H1 (cell line): ENCODE measurements at regions not wholly inside any gene's neighbourhood (a gene's known extent, or its start where the extent isn't known, plus 50 kb on each side); places are given as distances from the start of the nearest gene placed in this dataset.

Experiments used
- CTCF ChIA-PET: fragments of 300-600 bp; sonication (Branson Sonifier 250); formaldehyde crosslinking; loops from one replicate; lab custom pipeline; 2021; ENCODE audit not compliant: partially characterized antibody; lab: Charles Lee
- POLR2A ChIA-PET: fragments of 300-600 bp; sonication (Branson Sonifier 250); formaldehyde crosslinking; loops from one replicate; lab custom pipeline; 2021; ENCODE audit warnings: inconsistent platforms; ENCODE audit not compliant: partially characterized antibody; lab: Charles Lee
- DNase-seq, 2 experiments: peaks; one replicate each; pipeline versions ENCODE4 v3.0.0 to v3.0.0-alpha.2; 2010 to 2022; ENCODE audit warnings: low spot score in 2 of 2, low read depth in 1 of 2, mixed read lengths in 1 of 2
- FAIRE-seq: peaks from 2 replicates; lab custom pipeline; 2011; peaks lifted over from hg19 to GRCh38; lab: Jason Lieb, UNC
- H2AFZ ChIP-seq: 2 replicates; pipeline ENCODE4 v1.8.1; 2012; ENCODE audit warnings: low read length, inconsistent platforms
- H2AK5ac ChIP-seq: 2 replicates; pipeline ENCODE4 v1.6.1; 2013; ENCODE audit warnings: low read depth, low read length
- H2BK120ac ChIP-seq: replicated peaks from 2 replicates; pipeline ENCODE3; 2013; ENCODE audit warnings: low read depth, low read length, inconsistent platforms
- H2BK12ac ChIP-seq: 2 replicates; pipeline ENCODE4 v1.6.1; 2013; ENCODE audit warnings: low read depth, low read length
- H2BK15ac ChIP-seq: 2 replicates; pipeline ENCODE4 v1.6.1; 2013; ENCODE audit warnings: low read length
- H2BK20ac ChIP-seq: 2 replicates; pipeline ENCODE4 v1.6.1; 2013; ENCODE audit warnings: low read length
- H2BK5ac ChIP-seq: 2 replicates; pipeline ENCODE4 v1.6.1; 2013; ENCODE audit warnings: low read depth, low read length
- H3K14ac ChIP-seq: 2 replicates; pipeline ENCODE4 v1.6.1; 2013; ENCODE audit warnings: inconsistent platforms; ENCODE audit not compliant: insufficient read length
- H3K18ac ChIP-seq: 2 replicates; pipeline ENCODE4 v1.6.1; 2013; ENCODE audit warnings: low read length; ENCODE audit errors: extremely low read depth
- H3K23ac ChIP-seq: 2 replicates; pipeline ENCODE4 v1.6.1; 2013; ENCODE audit warnings: inconsistent platforms; ENCODE audit not compliant: insufficient read length
- H3K23me2 ChIP-seq: 2 replicates; pipeline ENCODE4 v1.6.1; 2013; ENCODE audit warnings: low read depth, low read length
- H3K27ac ChIP-seq: 2 replicates; pipeline ENCODE4 v1.6.1; 2011; ENCODE audit warnings: low read depth, low read length, inconsistent platforms
- H3K27me3 ChIP-seq, 4 experiments: replicated peaks in 1 of 4; 1 replicate in 1 of 4; 2 replicates in 3 of 4; pipeline versions ENCODE4 v1.6.1 to v1.8.1; 2011 to 2013; ENCODE audit warnings: low read length in 3 of 4, mild to moderate bottlenecking in 3 of 4, inconsistent platforms in 2 of 4, mixed read lengths in 2 of 4, moderate library complexity in 1 of 4; ENCODE audit not compliant: control insufficient read depth in 3 of 4, insufficient read depth in 3 of 4; ENCODE audit errors: extremely low read depth in 1 of 4
- H3K36me3 ChIP-seq, 4 experiments: 2 replicates each; pipeline versions ENCODE4 v1.6.1 to v1.8.1; 2011 to 2013; ENCODE audit warnings: mild to moderate bottlenecking in 4 of 4, low read length in 3 of 4, moderate library complexity in 2 of 4, control low read depth in 1 of 4, inconsistent platforms in 1 of 4; ENCODE audit not compliant: insufficient read depth in 4 of 4, control insufficient read depth in 2 of 4
- H3K4ac ChIP-seq: replicated peaks from 2 replicates; pipeline ENCODE3; 2013; ENCODE audit warnings: low read length, low read depth, mixed read lengths, inconsistent platforms; ENCODE audit not compliant: insufficient read length
- H3K4me1 ChIP-seq, 4 experiments: replicated peaks in 1 of 4; 1 replicate in 1 of 4; 2 replicates in 3 of 4; pipeline versions ENCODE4 v1.6.1 to v1.8.1; 2011 to 2013; ENCODE audit warnings: low read length in 3 of 4, inconsistent platforms in 2 of 4, mixed read lengths in 1 of 4; ENCODE audit not compliant: insufficient read depth in 4 of 4, control insufficient read depth in 3 of 4
- H3K4me2 ChIP-seq, 2 experiments: 2 replicates each; pipeline versions ENCODE4 v1.6.1 to v1.8.1; 2011 to 2013; ENCODE audit warnings: low read depth in 2 of 2, low read length in 2 of 2, control low read depth in 1 of 2, inconsistent platforms in 1 of 2, mild to moderate bottlenecking in 1 of 2; ENCODE audit not compliant: insufficient read depth in 1 of 2
- H3K4me3 ChIP-seq, 4 experiments: fragments of 200-600, 300-600 bp in 1 of 4; sonication (generic), shearing (Covaris generic), sonication (Bioruptor Twin) in 1 of 4; 2 replicates each; pipeline versions ENCODE4 v1.5.1 to v1.8.1; 2011 to 2016; ENCODE audit warnings: low read length in 4 of 4, low read depth in 3 of 4, control low read depth in 2 of 4, inconsistent platforms in 2 of 4, mild to moderate bottlenecking in 2 of 4, mixed read lengths in 1 of 4, moderate library complexity in 1 of 4; ENCODE audit not compliant: insufficient read depth in 2 of 4; ENCODE audit errors: extremely low read depth in 1 of 4
- H3K56ac ChIP-seq: replicated peaks from 2 replicates; pipeline ENCODE3; 2013; ENCODE audit warnings: low read depth, mild to moderate bottlenecking, mixed read lengths, low read length, inconsistent platforms; ENCODE audit not compliant: insufficient read length
- H3K79me1 ChIP-seq: 2 replicates; pipeline ENCODE4 v1.6.1; 2013; ENCODE audit warnings: low read depth, low read length, control low read depth
- H3K79me2 ChIP-seq, 2 experiments: 2 replicates each; pipeline versions ENCODE4 v1.6.1 to v1.8.1; 2012 to 2013; ENCODE audit warnings: low read length in 2 of 2, mild to moderate bottlenecking in 2 of 2, inconsistent platforms in 1 of 2; ENCODE audit not compliant: insufficient read depth in 2 of 2, control insufficient read depth in 1 of 2
- H3K9ac ChIP-seq, 4 experiments: replicated peaks in 1 of 4; 1 replicate in 1 of 4; 2 replicates in 3 of 4; pipeline versions ENCODE4 v1.6.1 to v1.8.1; 2011 to 2013; ENCODE audit warnings: low read depth in 3 of 4, low read length in 3 of 4, control low read depth in 2 of 4, mild to moderate bottlenecking in 2 of 4, moderate library complexity in 2 of 4, inconsistent platforms in 1 of 4; ENCODE audit errors: extremely low read depth in 1 of 4
- H3K9me3 ChIP-seq, 2 experiments: 2 replicates each; pipeline versions ENCODE4 v1.6.1 to v1.8.1; 2012 to 2013; ENCODE audit warnings: mild to moderate bottlenecking in 2 of 2, moderate library complexity in 2 of 2, control low read depth in 1 of 2, inconsistent platforms in 1 of 2, low read depth in 1 of 2, low read length in 1 of 2, mixed read lengths in 1 of 2; ENCODE audit not compliant: insufficient read depth in 2 of 2
- H4K20me1 ChIP-seq, 2 experiments: replicated peaks in 1 of 2; 2 replicates each; pipeline versions ENCODE3 to v1.8.1; 2011 to 2013; ENCODE audit warnings: inconsistent platforms in 2 of 2, low read length in 2 of 2, mild to moderate bottlenecking in 1 of 2; ENCODE audit not compliant: insufficient read depth in 2 of 2, control insufficient read depth in 1 of 2
- H4K5ac ChIP-seq: 2 replicates; pipeline ENCODE4 v1.6.1; 2013; ENCODE audit warnings: low read length, low read depth, mixed read lengths, inconsistent platforms; ENCODE audit not compliant: insufficient read length
- H4K8ac ChIP-seq: 2 replicates; pipeline ENCODE4 v1.8.0; 2013; ENCODE audit warnings: mild to moderate bottlenecking, moderate library complexity, low read length, inconsistent platforms; ENCODE audit not compliant: insufficient read depth; ENCODE audit errors: extremely low read depth
- H4K91ac ChIP-seq: replicated peaks from 2 replicates; pipeline ENCODE3; 2013; ENCODE audit warnings: low read length, mixed read lengths, inconsistent platforms; ENCODE audit not compliant: insufficient read length
- CTCF ChIP-seq, 3 experiments: IDR thresholded peaks; 1 replicate in 2 of 3; 2 replicates in 1 of 3; pipeline versions ENCODE4 v1.5.1 to v1.6.1; 2011; ENCODE audit warnings: low read length in 3 of 3, mild to moderate bottlenecking in 3 of 3, inconsistent platforms in 2 of 3, low read depth in 1 of 3, moderate library complexity in 1 of 3; ENCODE audit not compliant: insufficient read depth in 1 of 3; ENCODE audit errors: control extremely low read depth in 1 of 3
- RAD21 ChIP-seq, 2 experiments: IDR thresholded peaks in 1 of 2; conservative IDR thresholded peaks in 1 of 2; 2 replicates each; pipeline ENCODE4 v1.6.1; 2011; ENCODE audit warnings: low read depth in 2 of 2, low read length in 2 of 2, improper control_type of control experiment in 1 of 2, inconsistent platforms in 1 of 2, mild to moderate bottlenecking in 1 of 2, moderate library complexity in 1 of 2
- RXRA ChIP-seq: IDR thresholded peaks from 2 replicates; pipeline ENCODE4 v1.6.1; 2011; ENCODE audit warnings: low read depth, mild to moderate bottlenecking, low read length, moderate library complexity; ENCODE audit not compliant: insufficient read depth
- SP1 ChIP-seq: IDR thresholded peaks from 2 replicates; pipeline ENCODE4 v1.6.1; 2011; ENCODE audit warnings: low read depth, low read length
- TCF12 ChIP-seq: IDR thresholded peaks from 2 replicates; pipeline ENCODE4 v1.6.1; 2011; ENCODE audit warnings: low read depth, mild to moderate bottlenecking, low read length
- WGBS, 2 experiments: shearing (Covaris generic) in 1 of 2; methylation state at CpG; one replicate each; pipeline versions ENCODE4 v1.1.6 to v1.1.7; 2013 to 2015; ENCODE audit warnings: low lambda C conversion rate in 2 of 2, mixed read lengths in 2 of 2, inconsistent platforms in 1 of 2, low coverage in 1 of 2, missing lambda C conversion rate in 1 of 2; ENCODE audit not compliant: insufficient replicate concordance in 2 of 2, insufficient coverage in 1 of 2, insufficient read length in 1 of 2; ENCODE audit errors: extremely low coverage in 1 of 2, missing lambda C conversion rate in 1 of 2; 5-methylcytosine and 5-hydroxymethylcytosine counted together

GRCh38 chr13:52899206-52899605 is 50.8 kb upstream of the PCDH8 start:
- Histone ChIP-seq H3K9me3 (no peaks in the 10 kb centered on the region; a peak in 1 of 4 replicates), H4K8ac (no peak overlapping the region), H3K56ac (no peak overlapping the region), H2AFZ (no peak overlapping the region), H2AK5ac (no peak overlapping the region), H3K23ac (no peak overlapping the region), H3K14ac (no peak overlapping the region), H2BK120ac (no peak overlapping the region), H3K79me2 (no peaks in the 10 kb centered on the region), H3K4me1 (peaks cover 3 to 35% (median 11%) of the 10 kb centered on the region in 4 experiments; a peak in 5 of 7 replicates), H3K36me3 (no peaks in the 10 kb centered on the region), H4K20me1 (no peaks in the 10 kb centered on the region), H3K4me2 (no peak overlapping the region), H3K79me1 (no peaks in the 10 kb centered on the region), H2BK12ac (no peak overlapping the region), H3K23me2 (no peaks in the 10 kb centered on the region), H4K91ac (no peak overlapping the region), H2BK5ac (no peak overlapping the region), H4K5ac (no peak overlapping the region), H3K9ac (no peak overlapping the region), H3K4me3 (no peak overlapping the region), H2BK20ac (no peak overlapping the region), H2BK15ac (no peak overlapping the region), H3K18ac (no peak overlapping the region), H3K4ac (no peak overlapping the region), H3K27me3 (no peaks in the 10 kb centered on the region; a peak in 1 of 7 replicates), H3K27ac (no peak overlapping the region)
- 87% methylated on average over 5 of the region's 5 CpGs; no CpG with 5 or more reads in 1 of the 2 experiments for WGBS, 2 experiments
- TF ChIP-seq RXRA (no peak), SP1 (no peak), CTCF (IDR thresholded peaks at IDR 0.05; ENCODE audit: control extremely low read depth in 1 of 3, insufficient read depth in 1 of 3, low read depth in 1 of 3, low read length in 3 of 3) (peak in 1 of 3 experiments; percentile 9; a peak in 1 of 4 replicates), TCF12 (0 out of 2 replicates have a peak, but pooled peaks have one; percentile 11), RAD21 (IDR thresholded peaks at IDR 0.05 in 1 of 2, conservative IDR thresholded peaks at IDR 0.05 in 1 of 2; ENCODE audit: low read depth in 2 of 2, low read length in 2 of 2) (peak; percentile 8 to 29; a peak in 1 of 4 replicates)
- DNase-seq: no peak
- POLR2A ChIA-PET: interaction anchor here (1.1 kb wide), 1 partner anchor 20 kb away, joined by 3 read pairs; no protein-coding TSS in a partner anchor
- CTCF ChIA-PET: interaction anchor here (0.6 to 11.8 kb wide), 10 partner anchors 19 to 73 kb away, joined by 3 to 91 read pairs (median 6); partner anchors contain the start of gene PCDH8
- FAIRE-seq: no peak
